ENCODE measurements at regions not wholly inside any gene's neighbourhood (a gene's known extent, or its start where the extent isn't known, plus 50 kb on each side); places are given as distances from the start of the nearest gene placed in this dataset.
A peak's percentile ranks its signal among the peaks of the same experiment; 100 is the strongest.

DNA sequence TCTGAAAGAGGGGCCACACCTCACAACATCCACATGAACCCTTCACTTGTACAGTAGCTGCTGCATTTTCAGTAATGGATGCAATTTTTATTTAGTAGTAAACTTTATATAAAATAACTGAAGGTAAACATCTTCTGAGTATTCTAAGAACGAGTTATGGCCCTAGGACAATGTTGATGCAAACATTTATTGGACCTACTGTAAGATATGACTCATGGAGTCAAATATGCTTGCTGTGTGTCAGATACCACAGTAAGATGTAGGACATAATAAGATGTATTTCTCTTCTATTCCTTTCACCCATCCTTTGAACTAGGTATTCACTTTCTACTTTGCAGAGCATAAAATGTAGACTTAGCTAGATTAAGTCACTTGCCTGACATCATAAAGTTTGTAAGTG lies 87.6 kb downstream of the TEX13C start:
- Histone ChIP-seq H3K79me2 (ENCODE audit: insufficient read depth, low read length) (no peaks in the 10 kb centered on the region), H3K9me3 (ENCODE audit: insufficient read depth, low read depth, low read length) (no peaks in the 10 kb centered on the region), H3K27me3 (ENCODE audit: insufficient read depth, low read length) (no peaks in the 10 kb centered on the region), H4K20me1 (ENCODE audit: insufficient read depth, low read length) (no peaks in the 10 kb centered on the region), H3K4me3 (ENCODE audit: insufficient read depth, low read depth, low read length) (no peak overlapping the region), H3K27ac (ENCODE audit: low read depth, low read length) (no peak overlapping the region), H3K36me3 (ENCODE audit: insufficient read depth, low read length) (no peaks in the 10 kb centered on the region), H3K4me1 (ENCODE audit: insufficient read depth, low read length) (no peaks in the 10 kb centered on the region), H3K4me2 (ENCODE audit: low read length) (no peak overlapping the region), H2AFZ (ENCODE audit: low read depth, low read length) (no peak overlapping the region), H3K9ac (ENCODE audit: low read length) (no peak overlapping the region)
- H3K27me3 Mint-ChIP-seq (ENCODE audit: low read depth, unreplicated experiment) = no peaks in the 10 kb centered on the region
- H3K36me3 Mint-ChIP-seq (ENCODE audit: low read depth, unreplicated experiment) = no peaks in the 10 kb centered on the region
- H3K9me3 Mint-ChIP-seq (ENCODE audit: unreplicated experiment) = no peaks in the 10 kb centered on the region
- FAIRE-seq = peak; percentile 45
- H3K4me1 Mint-ChIP-seq (ENCODE audit: low read depth, unreplicated experiment) = no peaks in the 10 kb centered on the region
- H3K27ac Mint-ChIP-seq (ENCODE audit: unreplicated experiment) = no peak overlapping the region
- no peak overlapping the region for H3K4me3 Mint-ChIP-seq (ENCODE audit: unreplicated experiment)
- no peak for DNase-seq (ENCODE audit: low read depth)
- TF ChIP-seq EZH2 (IDR thresholded peaks at IDR 0.05; ENCODE audit: insufficient read depth, low read length) = no peak
- TF ChIP-seq, protein P1, sequence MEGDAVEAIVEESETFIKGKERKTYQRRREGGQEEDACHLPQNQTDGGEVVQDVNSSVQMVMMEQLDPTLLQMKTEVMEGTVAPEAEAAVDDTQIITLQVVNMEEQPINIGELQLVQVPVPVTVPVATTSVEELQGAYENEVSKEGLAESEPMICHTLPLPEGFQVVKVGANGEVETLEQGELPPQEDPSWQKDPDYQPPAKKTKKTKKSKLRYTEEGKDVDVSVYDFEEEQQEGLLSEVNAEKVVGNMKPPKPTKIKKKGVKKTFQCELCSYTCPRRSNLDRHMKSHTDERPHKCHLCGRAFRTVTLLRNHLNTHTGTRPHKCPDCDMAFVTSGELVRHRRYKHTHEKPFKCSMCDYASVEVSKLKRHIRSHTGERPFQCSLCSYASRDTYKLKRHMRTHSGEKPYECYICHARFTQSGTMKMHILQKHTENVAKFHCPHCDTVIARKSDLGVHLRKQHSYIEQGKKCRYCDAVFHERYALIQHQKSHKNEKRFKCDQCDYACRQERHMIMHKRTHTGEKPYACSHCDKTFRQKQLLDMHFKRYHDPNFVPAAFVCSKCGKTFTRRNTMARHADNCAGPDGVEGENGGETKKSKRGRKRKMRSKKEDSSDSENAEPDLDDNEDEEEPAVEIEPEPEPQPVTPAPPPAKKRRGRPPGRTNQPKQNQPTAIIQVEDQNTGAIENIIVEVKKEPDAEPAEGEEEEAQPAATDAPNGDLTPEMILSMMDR (IDR thresholded peaks at IDR 0.05; ENCODE audit: insufficient read depth, low read depth, low read length) = no peak

DNA sequence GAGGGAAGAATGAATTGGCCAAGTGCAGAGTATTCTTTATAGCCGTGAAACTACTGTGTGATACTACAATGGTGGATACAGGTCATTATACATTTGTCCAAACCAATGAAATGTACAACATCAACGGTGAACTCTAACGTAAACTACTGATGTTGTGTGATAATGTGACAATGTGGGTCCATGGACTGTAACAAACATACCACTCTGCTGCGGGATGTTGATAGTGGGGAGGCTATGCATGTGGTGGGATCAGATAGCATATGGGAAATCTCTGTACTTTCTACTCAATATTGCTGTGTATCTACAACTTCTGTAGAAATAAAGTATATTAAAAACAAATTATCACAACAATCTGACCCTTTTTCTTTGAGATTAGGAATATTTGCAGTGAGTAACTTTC lies 101.1 kb downstream of the TEX13C start:
- H3K27ac Mint-ChIP-seq (ENCODE audit: unreplicated experiment) = no peak overlapping the region
- no peaks in the 10 kb centered on the region for H4K20me1 ChIP-seq (ENCODE audit: insufficient read depth, low read length)
- H3K27ac ChIP-seq (ENCODE audit: low read depth, low read length) = no peak overlapping the region
- no peak overlapping the region for H3K4me2 ChIP-seq (ENCODE audit: low read length)
- no peaks in the 10 kb centered on the region for H3K4me1 Mint-ChIP-seq (ENCODE audit: low read depth, unreplicated experiment)
- no peaks in the 10 kb centered on the region for H3K79me2 ChIP-seq (ENCODE audit: insufficient read depth, low read length)
- no peaks in the 10 kb centered on the region for H3K9me3 Mint-ChIP-seq (ENCODE audit: unreplicated experiment)
- no peak overlapping the region for H3K9ac ChIP-seq (ENCODE audit: low read length)
- no peak for TF ChIP-seq EZH2 (IDR thresholded peaks at IDR 0.05; ENCODE audit: insufficient read depth, low read length)
- TF ChIP-seq, protein P1 (IDR thresholded peaks at IDR 0.05; ENCODE audit: insufficient read depth, low read depth, low read length) = no peak
- no peaks in the 10 kb centered on the region for H3K27me3 Mint-ChIP-seq (ENCODE audit: low read depth, unreplicated experiment)
- no peak overlapping the region for H3K4me3 ChIP-seq (ENCODE audit: insufficient read depth, low read depth, low read length)
- no peak overlapping the region for H2AFZ ChIP-seq (ENCODE audit: low read depth, low read length)
- no peaks in the 10 kb centered on the region for H3K36me3 ChIP-seq (ENCODE audit: insufficient read depth, low read length)
- H3K4me1 ChIP-seq (ENCODE audit: insufficient read depth, low read length) = no peaks in the 10 kb centered on the region
- DNase-seq (ENCODE audit: low read depth) = no peak
- H3K36me3 Mint-ChIP-seq (ENCODE audit: low read depth, unreplicated experiment) = no peaks in the 10 kb centered on the region
- no peaks in the 10 kb centered on the region for H3K27me3 ChIP-seq (ENCODE audit: insufficient read depth, low read length)
- FAIRE-seq = no peak
- no peak overlapping the region for H3K4me3 Mint-ChIP-seq (ENCODE audit: unreplicated experiment)
- H3K9me3 ChIP-seq (ENCODE audit: insufficient read depth, low read depth, low read length) = no peaks in the 10 kb centered on the region

DNA sequence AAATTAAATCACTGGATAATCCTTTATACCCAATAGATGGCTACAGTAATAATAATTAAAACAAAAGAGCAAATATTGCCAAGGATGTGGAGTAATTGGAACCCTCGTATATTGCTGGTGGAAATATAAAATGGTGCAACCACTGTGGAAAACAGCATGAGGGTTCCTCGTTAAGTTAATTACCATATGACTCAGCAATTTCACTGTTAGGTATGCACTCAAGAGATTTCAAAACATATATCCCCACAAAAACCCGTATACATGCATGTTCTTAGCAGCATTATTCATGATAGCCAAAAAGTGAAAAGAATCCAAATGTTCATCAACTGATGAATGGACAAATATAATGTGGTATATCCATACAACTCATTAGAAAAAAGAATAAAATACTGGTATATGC lies 103.3 kb downstream of the TEX13C start:
- Histone ChIP-seq H3K4me2 (ENCODE audit: low read length) (no peak overlapping the region), H3K79me2 (ENCODE audit: insufficient read depth, low read length) (no peaks in the 10 kb centered on the region), H3K27ac (ENCODE audit: low read depth, low read length) (no peak overlapping the region), H4K20me1 (ENCODE audit: insufficient read depth, low read length) (no peaks in the 10 kb centered on the region), H3K4me3 (ENCODE audit: insufficient read depth, low read depth, low read length) (no peak overlapping the region), H3K9me3 (ENCODE audit: insufficient read depth, low read depth, low read length) (no peaks in the 10 kb centered on the region), H2AFZ (ENCODE audit: low read depth, low read length) (no peak overlapping the region), H3K4me1 (ENCODE audit: insufficient read depth, low read length) (no peaks in the 10 kb centered on the region), H3K9ac (ENCODE audit: low read length) (no peak overlapping the region), H3K36me3 (ENCODE audit: insufficient read depth, low read length) (no peaks in the 10 kb centered on the region), H3K27me3 (ENCODE audit: insufficient read depth, low read length) (no peaks in the 10 kb centered on the region)
- DNase-seq (ENCODE audit: low read depth) (no peak), FAIRE-seq (no peak)
- Mint-ChIP-seq H3K9me3 (ENCODE audit: unreplicated experiment) (no peaks in the 10 kb centered on the region), H3K4me1 (ENCODE audit: low read depth, unreplicated experiment) (no peaks in the 10 kb centered on the region), H3K36me3 (ENCODE audit: low read depth, unreplicated experiment) (no peaks in the 10 kb centered on the region), H3K27me3 (ENCODE audit: low read depth, unreplicated experiment) (no peaks in the 10 kb centered on the region), H3K27ac (ENCODE audit: unreplicated experiment) (no peak overlapping the region), H3K4me3 (ENCODE audit: unreplicated experiment) (no peak overlapping the region)
- no peak for TF ChIP-seq EZH2 (IDR thresholded peaks at IDR 0.05; ENCODE audit: insufficient read depth, low read length)
- TF ChIP-seq, protein P1 (IDR thresholded peaks at IDR 0.05; ENCODE audit: insufficient read depth, low read depth, low read length) = no peak

Data from astrocyte (in vitro differentiated cells and primary cell).